ENCODE measurements at regions not wholly inside any gene's neighbourhood (a gene's known extent, or its start where the extent isn't known, plus 50 kb on each side); places are given as distances from the start of the nearest gene placed in this dataset.
"Not testable (repeated sequence)": the region's sequence is repeated elsewhere in the genome, so short reads cannot be mapped to it uniquely, and the experiment has no call there.

- no peak for DNase-seq
Measured at GRCh38 chr3:72533591-72534473, 314.4 kb downstream of the SHQ1 start.

GRCh38 chr3:72530426-72530825, 317.8 kb downstream of the SHQ1 start:
- DNase-seq: no peak

GRCh38 chr3:72529081-72529480, 319.2 kb downstream of the SHQ1 start:
- DNase-seq: no peak

GRCh38 chr3:72523429-72524151, 324.7 kb downstream of the SHQ1 start:
- no peak for DNase-seq

GRCh38 chr3:72520690-72521308, 327.4 kb downstream of the SHQ1 start:
- DNase-seq: peak; percentile 91

- no peak for DNase-seq
Measured at GRCh38 chr3:72519946-72520604, 328.2 kb downstream of the SHQ1 start.

- DNase-seq: no peak
Measured at GRCh38 chr3:72517921-72518424, 330.3 kb downstream of the SHQ1 start.

GRCh38 chr3:72517336-72517735, 330.9 kb downstream of the SHQ1 start:
- DNase-seq: no peak

- no peak for DNase-seq
Measured at GRCh38 chr3:72516361-72516760, 331.9 kb downstream of the SHQ1 start.

GRCh38 chr3:72515941-72516340, 332.3 kb downstream of the SHQ1 start:
- no peak for DNase-seq

GRCh38 chr3:72515281-72515680, 333.0 kb downstream of the SHQ1 start:
- DNase-seq: no peak

GRCh38 chr3:72510247-72510646, 338.0 kb downstream of the SHQ1 start:
- no peak for DNase-seq

GRCh38 chr3:72505539-72506405, 342.5 kb downstream of the SHQ1 start:
- DNase-seq: no peak

- not testable (repeated sequence) for DNase-seq
Measured at GRCh38 chr3:72497501-72497900, 350.7 kb downstream of the SHQ1 start.

- no peak for DNase-seq
Measured at GRCh38 chr3:72496051-72496670, 352.1 kb downstream of the SHQ1 start.

GRCh38 chr3:72494626-72495025, 353.6 kb downstream of the SHQ1 start:
- DNase-seq: no peak

- DNase-seq: no peak
Measured at GRCh38 chr3:72494130-72494529, 354.1 kb downstream of the SHQ1 start.

GRCh38 chr3:72492240-72492639, 356.0 kb downstream of the SHQ1 start:
- DNase-seq: no peak

- DNase-seq: no peak
Measured at GRCh38 chr3:72490688-72491435, 357.4 kb downstream of the SHQ1 start.

GRCh38 chr3:72489901-72490300, 358.3 kb downstream of the SHQ1 start:
- DNase-seq: no peak

- no peak for DNase-seq
Measured at GRCh38 chr3:72488738-72489035, 359.6 kb downstream of the SHQ1 start.
